ENCODE measurements at regions not wholly inside any gene's neighbourhood (a gene's known extent, or its start where the extent isn't known, plus 50 kb on each side); places are given as distances from the start of the nearest gene placed in this dataset.

- Mint-ChIP-seq H3K4me1 (ENCODE audit: low read depth) (no peaks in the 10 kb centered on the region), H3K27ac (ENCODE audit: unreplicated experiment) (no peak overlapping the region), H3K4me3 (ENCODE audit: unreplicated experiment) (no peak overlapping the region), H3K9me3 (ENCODE audit: low read depth) (no peaks in the 10 kb centered on the region), H3K27me3 (ENCODE audit: low read depth) (no peaks in the 10 kb centered on the region), H3K36me3 (ENCODE audit: low read depth) (no peaks in the 10 kb centered on the region)
- DNase-seq (ENCODE audit: low spot score) = no peak
- no peak for TF ChIP-seq CTCF (IDR thresholded peaks at IDR 0.05)
Measured at GRCh38 chr1:219744652-219745469, 132.0 kb upstream of the ZC3H11B start.

- no peak for DNase-seq (ENCODE audit: low spot score)
Measured at GRCh38 chr1:219741011-219741970, 128.4 kb upstream of the ZC3H11B start.

GRCh38 chr1:219733511-219734174, 120.7 kb upstream of the ZC3H11B start:
- H3K27ac Mint-ChIP-seq (ENCODE audit: unreplicated experiment) = no peak overlapping the region
- H3K36me3 Mint-ChIP-seq (ENCODE audit: low read depth) = no peaks in the 10 kb centered on the region
- no peak for TF ChIP-seq CTCF (IDR thresholded peaks at IDR 0.05)
- no peaks in the 10 kb centered on the region for H3K4me1 Mint-ChIP-seq (ENCODE audit: low read depth)
- H3K4me3 Mint-ChIP-seq (ENCODE audit: unreplicated experiment) = no peak overlapping the region
- DNase-seq (ENCODE audit: low spot score) = no peak
- peaks cover 11% of the 10 kb centered on the region for H3K9me3 Mint-ChIP-seq (ENCODE audit: low read depth)
- no peaks in the 10 kb centered on the region for H3K27me3 Mint-ChIP-seq (ENCODE audit: low read depth)

More at GRCh38 chr1:219741011-219741970, 128.4 kb upstream of the ZC3H11B start:
- no peak for TF ChIP-seq CTCF (IDR thresholded peaks at IDR 0.05)
- no peaks in the 10 kb centered on the region for H3K4me1 Mint-ChIP-seq (ENCODE audit: low read depth)
- H3K4me3 Mint-ChIP-seq (ENCODE audit: unreplicated experiment) = no peak overlapping the region
- no peaks in the 10 kb centered on the region for H3K27me3 Mint-ChIP-seq (ENCODE audit: low read depth)
- H3K9me3 Mint-ChIP-seq (ENCODE audit: low read depth) = peaks cover 4% of the 10 kb centered on the region
- no peak overlapping the region for H3K27ac Mint-ChIP-seq (ENCODE audit: unreplicated experiment)
- H3K36me3 Mint-ChIP-seq (ENCODE audit: low read depth) = no peaks in the 10 kb centered on the region

GRCh38 chr1:219732814-219733491, 120.0 kb upstream of the ZC3H11B start:
- no peak overlapping the region for H3K27ac Mint-ChIP-seq (ENCODE audit: unreplicated experiment)
- H3K27me3 Mint-ChIP-seq (ENCODE audit: low read depth) = no peaks in the 10 kb centered on the region

More at GRCh38 chr1:219732814-219733491, 120.0 kb upstream of the ZC3H11B start:
- no peaks in the 10 kb centered on the region for H3K4me1 Mint-ChIP-seq (ENCODE audit: low read depth)
- H3K36me3 Mint-ChIP-seq (ENCODE audit: low read depth) = no peaks in the 10 kb centered on the region
- no peak for DNase-seq (ENCODE audit: low spot score)
- TF ChIP-seq CTCF (IDR thresholded peaks at IDR 0.05) = no peak
- H3K4me3 Mint-ChIP-seq (ENCODE audit: unreplicated experiment) = no peak overlapping the region
- H3K9me3 Mint-ChIP-seq (ENCODE audit: low read depth) = peaks cover 17% of the 10 kb centered on the region
